ENCODE measurements at regions not wholly inside any gene's neighbourhood (a gene's known extent, or its start where the extent isn't known, plus 50 kb on each side); places are given as distances from the start of the nearest gene placed in this dataset.

DNA sequence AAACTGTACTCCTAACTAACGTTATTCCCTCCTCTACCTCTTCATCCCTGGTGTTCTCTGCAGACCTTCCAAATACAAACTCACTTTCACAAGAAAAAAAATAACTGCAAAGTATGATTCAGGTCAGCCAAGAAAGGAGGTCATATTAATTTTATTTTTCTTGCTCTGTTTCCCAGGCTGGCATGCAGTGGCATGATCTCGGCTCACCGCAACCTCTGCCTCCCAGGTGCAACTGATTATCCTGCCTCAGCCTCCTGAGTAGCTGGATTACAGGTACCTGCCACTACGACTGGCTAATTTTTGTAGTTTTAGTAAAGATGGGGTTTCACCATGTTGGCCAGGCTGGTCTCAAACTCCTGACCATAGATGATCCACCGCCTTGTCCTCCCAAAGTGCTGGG, 156.6 kb downstream of the CHIC2 start:
- Histone ChIP-seq H3K9ac (no peak overlapping the region), H3K27ac (no peak overlapping the region), H3K4me3 (IDR thresholded peaks at IDR 0.05; ENCODE audit: insufficient read depth, low read depth, low read length) (no peak overlapping the region), H4K20me1 (ENCODE audit: insufficient read depth) (no peaks in the 10 kb centered on the region), H3K4me1 (ENCODE audit: low read depth, poor library complexity, severe bottlenecking) (no peaks in the 10 kb centered on the region), H2AFZ (ENCODE audit: low read depth) (no peak overlapping the region), H3K4me2 (no peak overlapping the region), H3K27me3 (ENCODE audit: insufficient read depth, low read depth) (no peaks in the 10 kb centered on the region), H3K79me2 (ENCODE audit: insufficient read depth, low read depth) (no peaks in the 10 kb centered on the region), H3K36me3 (ENCODE audit: insufficient read depth) (no peaks in the 10 kb centered on the region)
- TF ChIP-seq, protein P1, sequence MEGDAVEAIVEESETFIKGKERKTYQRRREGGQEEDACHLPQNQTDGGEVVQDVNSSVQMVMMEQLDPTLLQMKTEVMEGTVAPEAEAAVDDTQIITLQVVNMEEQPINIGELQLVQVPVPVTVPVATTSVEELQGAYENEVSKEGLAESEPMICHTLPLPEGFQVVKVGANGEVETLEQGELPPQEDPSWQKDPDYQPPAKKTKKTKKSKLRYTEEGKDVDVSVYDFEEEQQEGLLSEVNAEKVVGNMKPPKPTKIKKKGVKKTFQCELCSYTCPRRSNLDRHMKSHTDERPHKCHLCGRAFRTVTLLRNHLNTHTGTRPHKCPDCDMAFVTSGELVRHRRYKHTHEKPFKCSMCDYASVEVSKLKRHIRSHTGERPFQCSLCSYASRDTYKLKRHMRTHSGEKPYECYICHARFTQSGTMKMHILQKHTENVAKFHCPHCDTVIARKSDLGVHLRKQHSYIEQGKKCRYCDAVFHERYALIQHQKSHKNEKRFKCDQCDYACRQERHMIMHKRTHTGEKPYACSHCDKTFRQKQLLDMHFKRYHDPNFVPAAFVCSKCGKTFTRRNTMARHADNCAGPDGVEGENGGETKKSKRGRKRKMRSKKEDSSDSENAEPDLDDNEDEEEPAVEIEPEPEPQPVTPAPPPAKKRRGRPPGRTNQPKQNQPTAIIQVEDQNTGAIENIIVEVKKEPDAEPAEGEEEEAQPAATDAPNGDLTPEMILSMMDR (conservative IDR thresholded peaks at IDR 0.05; ENCODE audit: low read depth, low read length): no peak

DNA sequence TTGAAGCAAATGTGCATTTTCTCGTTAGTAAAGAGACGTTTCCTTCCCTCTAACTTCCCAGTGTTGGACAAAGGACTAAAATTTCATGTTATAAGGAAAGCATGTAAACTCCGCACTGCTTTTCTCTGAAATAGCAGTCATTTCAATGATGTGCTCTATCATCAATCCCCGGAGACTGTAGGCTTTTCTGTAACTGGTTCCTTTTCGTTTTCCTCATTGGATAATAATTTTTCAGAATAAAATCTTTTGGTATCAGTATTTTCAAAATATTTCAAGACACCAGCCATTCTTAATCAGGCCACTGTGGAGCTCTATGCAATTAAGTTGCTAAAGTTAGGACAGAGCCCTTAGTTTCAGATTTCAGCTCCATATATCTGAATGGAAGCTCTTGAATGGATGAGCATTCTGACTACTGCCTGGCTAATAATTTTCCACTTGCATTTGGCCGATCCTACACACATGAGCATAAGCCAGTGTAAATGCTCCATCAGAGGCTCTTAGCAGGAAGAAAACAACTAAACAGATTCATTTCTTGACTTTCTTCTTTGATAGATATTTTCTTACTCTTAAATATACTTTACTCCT, 157.7 kb downstream of the CHIC2 start:
- Histone ChIP-seq H3K27ac (no peak overlapping the region), H3K9ac (no peak overlapping the region), H3K27me3 (ENCODE audit: insufficient read depth, low read depth) (no peaks in the 10 kb centered on the region), H4K20me1 (ENCODE audit: insufficient read depth) (no peaks in the 10 kb centered on the region), H3K36me3 (ENCODE audit: insufficient read depth) (no peaks in the 10 kb centered on the region), H2AFZ (ENCODE audit: low read depth) (no peak overlapping the region), H3K4me3 (IDR thresholded peaks at IDR 0.05; ENCODE audit: insufficient read depth, low read depth, low read length) (no peak overlapping the region), H3K79me2 (ENCODE audit: insufficient read depth, low read depth) (no peaks in the 10 kb centered on the region), H3K4me2 (no peak overlapping the region), H3K4me1 (ENCODE audit: low read depth, poor library complexity, severe bottlenecking) (no peaks in the 10 kb centered on the region)
- TF ChIP-seq, protein P1 (conservative IDR thresholded peaks at IDR 0.05; ENCODE audit: low read depth, low read length): no peak

- H3K27me3 ChIP-seq (ENCODE audit: insufficient read depth, low read depth): no peaks in the 10 kb centered on the region
- no peaks in the 10 kb centered on the region for H4K20me1 ChIP-seq (ENCODE audit: insufficient read depth)
- no peak overlapping the region for H3K4me3 ChIP-seq (IDR thresholded peaks at IDR 0.05; ENCODE audit: insufficient read depth, low read depth, low read length)
- TF ChIP-seq, protein P1 (conservative IDR thresholded peaks at IDR 0.05; ENCODE audit: low read depth, low read length): no peak
- no peaks in the 10 kb centered on the region for H3K79me2 ChIP-seq (ENCODE audit: insufficient read depth, low read depth)
- no peak overlapping the region for H3K9ac ChIP-seq
- H2AFZ ChIP-seq (ENCODE audit: low read depth): no peak overlapping the region
- H3K27ac ChIP-seq: no peak overlapping the region
- no peaks in the 10 kb centered on the region for H3K36me3 ChIP-seq (ENCODE audit: insufficient read depth)
- no peak overlapping the region for H3K4me2 ChIP-seq
- no peaks in the 10 kb centered on the region for H3K4me1 ChIP-seq (ENCODE audit: low read depth, poor library complexity, severe bottlenecking)
Measured at GRCh38 chr4:53905941-53906377, 158.4 kb downstream of the CHIC2 start.

- TF ChIP-seq, protein P1 (conservative IDR thresholded peaks at IDR 0.05; ENCODE audit: low read depth, low read length): no peak
- H3K27me3 ChIP-seq (ENCODE audit: insufficient read depth, low read depth): no peaks in the 10 kb centered on the region
- no peak overlapping the region for H3K4me2 ChIP-seq
- H3K27ac ChIP-seq: no peak overlapping the region
- H3K79me2 ChIP-seq (ENCODE audit: insufficient read depth, low read depth): no peaks in the 10 kb centered on the region
- no peaks in the 10 kb centered on the region for H3K36me3 ChIP-seq (ENCODE audit: insufficient read depth)
- H2AFZ ChIP-seq (ENCODE audit: low read depth): no peak overlapping the region
- no peak overlapping the region for H3K4me3 ChIP-seq (IDR thresholded peaks at IDR 0.05; ENCODE audit: insufficient read depth, low read depth, low read length)
- no peaks in the 10 kb centered on the region for H4K20me1 ChIP-seq (ENCODE audit: insufficient read depth)
- H3K4me1 ChIP-seq (ENCODE audit: low read depth, poor library complexity, severe bottlenecking): no peaks in the 10 kb centered on the region
- no peak overlapping the region for H3K9ac ChIP-seq
Measured at GRCh38 chr4:53905276-53905940, 159.0 kb downstream of the CHIC2 start.
